Omental fat pad (tissue), 3 donors: ENCODE measurements at regions not wholly inside any gene's neighbourhood (a gene's known extent, or its start where the extent isn't known, plus 50 kb on each side); places are given as distances from the start of the nearest gene placed in this dataset.

Experiments
- ATAC-seq: fragments of 150-250 bp; one replicate; pipeline ENCODE4 v1.9.1; 2016; ENCODE audit warnings: mild to moderate bottlenecking, moderate library complexity; ENCODE audit not compliant: low FRiP score
- DNase-seq: peaks from one replicate; pipeline ENCODE4 v3.0.0-alpha.2; 2019; ENCODE audit warnings: low spot score
- CTCF ChIP-seq, 3 donors: fragments of 450-650 bp; IDR thresholded peaks; one replicate each; pipeline ENCODE4 v1.5.1; 2016 to 2017; ENCODE audit warnings: antibody characterized with exemption in 3 of 3, mild to moderate bottlenecking in 3 of 3, moderate library complexity in 2 of 3

- TF ChIP-seq CTCF (IDR thresholded peaks at IDR 0.05), result no peak
- no peak for DNase-seq
- no peak for ATAC-seq
Measured at GRCh38 chrX:40816906-40817305, 81.6 kb upstream of the MED14 start.

- no peak for ATAC-seq
- no peak for TF ChIP-seq CTCF (IDR thresholded peaks at IDR 0.05)
- no peak for DNase-seq
Measured at GRCh38 chrX:40818236-40818635, 82.9 kb upstream of the MED14 start.

- no peak for TF ChIP-seq CTCF (IDR thresholded peaks at IDR 0.05)
- ATAC-seq, result no peak
- no peak for DNase-seq
Measured at GRCh38 chrX:40821780-40822179, 86.4 kb upstream of the MED14 start.

GRCh38 chrX:40827331-40827730, 92.0 kb upstream of the MED14 start:
- no peak for TF ChIP-seq CTCF (IDR thresholded peaks at IDR 0.05)
- ATAC-seq (no peak), DNase-seq (no peak)

GRCh38 chrX:40831750-40832149, 96.4 kb upstream of the MED14 start:
- TF ChIP-seq CTCF (IDR thresholded peaks at IDR 0.05), result no peak
- DNase-seq, result no peak
- ATAC-seq, result no peak

- no peak for TF ChIP-seq CTCF (IDR thresholded peaks at IDR 0.05)
- ATAC-seq (no peak), DNase-seq (no peak)
Measured at GRCh38 chrX:40832723-40833122, 97.4 kb upstream of the MED14 start.

- TF ChIP-seq CTCF (IDR thresholded peaks at IDR 0.05), result no peak
- no peak for DNase-seq
Measured at GRCh38 chrX:40834225-40834624, 98.9 kb upstream of the MED14 start.

More at GRCh38 chrX:40834225-40834624, 98.9 kb upstream of the MED14 start:
- ATAC-seq, result no peak
